Spleen (tissue), 11 donors: ENCODE measurements at regions not wholly inside any gene's neighbourhood (a gene's known extent, or its start where the extent isn't known, plus 50 kb on each side); places are given as distances from the start of the nearest gene placed in this dataset.
"Not testable (repeated sequence)": the region's sequence is repeated elsewhere in the genome, so short reads cannot be mapped to it uniquely, and the experiment has no call there.

Experiments used
- DNase-seq: peaks from one replicate; pipeline ENCODE4 v3.0.0-alpha.2; 2020
- H3K27ac ChIP-seq, 8 donors: fragments of 200-600 bp; sonication (generic) in 7 of 8; 1 replicate in 4 of 8; 2 replicates in 4 of 8; pipeline versions ENCODE4 v1.5.0 to v1.8.0; 2016 to 2021; ENCODE audit warnings: inconsistent platforms in 4 of 8, mild to moderate bottlenecking in 4 of 8, moderate library complexity in 1 of 8
- H3K27me3 ChIP-seq, 7 donors: fragments of 200-600 bp; sonication (generic) in 6 of 7; replicated peaks in 1 of 7; 1 replicate in 4 of 7; 2 replicates in 3 of 7; pipeline versions ENCODE4 v1.5.0 to v1.8.0; 2016 to 2021; ENCODE audit warnings: inconsistent platforms in 3 of 7, mild to moderate bottlenecking in 1 of 7
- H3K36me3 ChIP-seq, 6 donors: fragments of 200-600 bp; sonication (generic) in 5 of 6; 1 replicate in 4 of 6; 2 replicates in 2 of 6; pipeline versions ENCODE4 v1.5.0 to v1.8.0; 2016 to 2021; ENCODE audit warnings: inconsistent platforms in 2 of 6
- H3K4me1 ChIP-seq, 6 donors: fragments of 200-600 bp; sonication (generic) in 5 of 6; 1 replicate in 3 of 6; 2 replicates in 3 of 6; pipeline versions ENCODE4 v1.5.0 to v1.8.0; 2016 to 2021; ENCODE audit warnings: inconsistent platforms in 3 of 6
- H3K4me3 ChIP-seq, 8 donors: fragments of 200-600 bp; sonication (generic) in 7 of 8; 1 replicate in 4 of 8; 2 replicates in 4 of 8; pipeline versions ENCODE4 v1.5.0 to v1.8.0; 2016 to 2021; ENCODE audit warnings: inconsistent platforms in 4 of 8, mild to moderate bottlenecking in 4 of 8, moderate library complexity in 2 of 8
- H3K9me3 ChIP-seq, 8 donors: fragments of 200-600 bp; sonication (generic) in 7 of 8; 1 replicate in 4 of 8; 2 replicates in 4 of 8; pipeline versions ENCODE4 v1.5.0 to v1.8.0; 2016 to 2021; ENCODE audit warnings: inconsistent platforms in 4 of 8
- CTCF ChIP-seq, 11 experiments: fragments of 200-600 bp in 7 of 11; fragments of 450-650 bp in 4 of 11; sonication (generic) in 4 of 11; IDR thresholded peaks in 8 of 11; conservative IDR thresholded peaks in 3 of 11; 1 replicate in 7 of 11; 2 replicates in 4 of 11; pipeline versions ENCODE4 v1.4.0 to v1.8.0; 2016 to 2021; ENCODE audit warnings: antibody characterized with exemption in 11 of 11, inconsistent platforms in 4 of 11, mild to moderate bottlenecking in 1 of 11
- POLR2A ChIP-seq, 3 donors: fragments of 450-650 bp; IDR thresholded peaks; one replicate each; pipeline ENCODE4 v1.5.1; 2017; ENCODE audit warnings: antibody characterized with exemption in 3 of 3, mild to moderate bottlenecking in 1 of 3
- POLR2AphosphoS5 ChIP-seq, 3 donors: sonication (generic); formaldehyde crosslinking; IDR thresholded peaks; one replicate each; pipeline ENCODE4 v1.5.1; 2017; ENCODE audit warnings: antibody characterized with exemption in 3 of 3
- WGBS, 5 donors: extraction: QIAGEN DNeasy Blood & Tissue Kit in 3 of 5; methylation state at CpG; one replicate each; pipeline versions ENCODE4 v1.1.5 to v1.1.7; 2013 to 2018; 5-methylcytosine and 5-hydroxymethylcytosine counted together
- intact Hi-C: fragments of 100-400 bp; cut with DNase I; formaldehyde crosslinking; loops from one replicate; pipeline ENCODE4 v1.15.0; 2023; ENCODE audit warnings: low total_unique reads
- donor health status: healthy with polysubstance abuse.
- donor health status: DM: no; HTN: no; CAD: no; lungs with moderate emphysema.
- donor health status: DM: no; HTN: no; CAD: no.
- donor health status: Bipolar disorder and iron deficiency.
- donor health status: healthy.
- donor health status: DM: no; HTN: no; CAD: no.
- donor health status: DM: yes; HTN: yes; CAD: no.

GRCh38 chr19:30959011-30959410, 390.2 kb downstream of the TSHZ3 start:
- 88 to 96% (median 92%) methylated on average over 3 of the region's 3 CpGs for WGBS, 5 donors
- intact Hi-C loops = no loop called here

GRCh38 chr19:30955112-30956104, 393.8 kb downstream of the TSHZ3 start:
- TF ChIP-seq CTCF (IDR thresholded peaks at IDR 0.05 in 8 of 11, conservative IDR thresholded peaks at IDR 0.05 in 3 of 11) (no peak), POLR2AphosphoS5 (IDR thresholded peaks at IDR 0.05) (no peak), POLR2A (IDR thresholded peaks at IDR 0.05) (no peak)
- WGBS, 5 donors = 81 to 89% (median 84%) methylated on average over 12 of the region's 12 CpGs

More at GRCh38 chr19:30959011-30959410, 390.2 kb downstream of the TSHZ3 start:
- H3K27me3 ChIP-seq = peaks cover 0 to 19% (median 0%) of the 10 kb centered on the region in 7 donors
- no peak overlapping the region for H3K4me3 ChIP-seq
- H3K9me3 ChIP-seq = peaks cover 0 to 19% (median 2%) of the 10 kb centered on the region in 8 donors
- H3K4me1 ChIP-seq = no peaks in the 10 kb centered on the region
- no peaks in the 10 kb centered on the region for H3K36me3 ChIP-seq
- DNase-seq = no peak
- H3K27ac ChIP-seq = no peak overlapping the region
- TF ChIP-seq CTCF (IDR thresholded peaks at IDR 0.05 in 8 of 11, conservative IDR thresholded peaks at IDR 0.05 in 3 of 11) = no peak

GRCh38 chr19:30944276-30944932, 404.8 kb downstream of the TSHZ3 start:
- WGBS, 5 donors = 87 to 91% (median 90%) methylated on average over 6 of the region's 6 CpGs
- peaks cover 0 to 21% (median 0%) of the 10 kb centered on the region in 7 donors for H3K27me3 ChIP-seq

More at GRCh38 chr19:30955112-30956104, 393.8 kb downstream of the TSHZ3 start:
- Histone ChIP-seq H3K27ac (no peak overlapping the region), H3K4me1 (no peaks in the 10 kb centered on the region), H3K36me3 (no peaks in the 10 kb centered on the region), H3K27me3 (peaks cover 0 to 19% (median 0%) of the 10 kb centered on the region in 7 donors), H3K4me3 (no peak overlapping the region), H3K9me3 (peaks cover 0 to under 1% (median 0%) of the 10 kb centered on the region in 8 donors)
- intact Hi-C loops = no loop called here
- no peak for DNase-seq

GRCh38 chr19:30943101-30943843, 406.0 kb downstream of the TSHZ3 start:
- 85 to 91% (median 88%) methylated on average over 13 of the region's 13 CpGs for WGBS, 5 donors
- Histone ChIP-seq H3K4me1 (no peaks in the 10 kb centered on the region), H3K36me3 (no peaks in the 10 kb centered on the region), H3K27ac (no peak overlapping the region), H3K9me3 (peaks cover 0 to 8% (median 0%) of the 10 kb centered on the region in 8 donors), H3K27me3 (peaks cover 0 to 21% (median 0%) of the 10 kb centered on the region in 7 donors), H3K4me3 (no peak overlapping the region)
- DNase-seq = no peak
- no peak for TF ChIP-seq POLR2A (IDR thresholded peaks at IDR 0.05)
- no peak for TF ChIP-seq CTCF (IDR thresholded peaks at IDR 0.05 in 8 of 11, conservative IDR thresholded peaks at IDR 0.05 in 3 of 11)
- TF ChIP-seq POLR2AphosphoS5 (IDR thresholded peaks at IDR 0.05) = no peak
- intact Hi-C loops = no loop called here

More at GRCh38 chr19:30944276-30944932, 404.8 kb downstream of the TSHZ3 start:
- DNase-seq, intact Hi-C loops, H3K9me3 ChIP-seq, H3K4me1 ChIP-seq, H3K4me3 ChIP-seq, H3K36me3 ChIP-seq, H3K27ac ChIP-seq: not testable (repeated sequence)
